A549 (cell line): ENCODE measurements at regions not wholly inside any gene's neighbourhood (a gene's known extent, or its start where the extent isn't known, plus 50 kb on each side); places are given as distances from the start of the nearest gene placed in this dataset.

Experiments
- CTCF ChIP-seq: fragments of >200 bp; sonication (Bioruptor Twin); formaldehyde crosslinking; IDR thresholded peaks from 3 replicates; pipeline ENCODE4 v1.5.1; 2016
- EP300 ChIP-seq, 2 experiments: fragments of >200 bp; sonication (Bioruptor Twin); formaldehyde crosslinking; IDR thresholded peaks; 2 replicates in 1 of 2; 3 replicates in 1 of 2; pipeline ENCODE4 v1.6.1; 2016 to 2017
- ESRRA ChIP-seq: fragments of 150-350 bp; IDR thresholded peaks from 2 replicates; pipeline ENCODE4 v1.6.1; 2014; ENCODE audit warnings: mild to moderate bottlenecking, low read length, borderline replicate concordance
- FOSL2 ChIP-seq, 2 experiments: fragments of 450-650 bp in 1 of 2; fragments of >200 bp in 1 of 2; sonication (Bioruptor Twin) in 1 of 2; formaldehyde crosslinking; IDR thresholded peaks; 2 replicates each; pipeline versions ENCODE4 v1.5.0 to v1.6.1; 2016 to 2020; ENCODE audit warnings: mild to moderate bottlenecking in 1 of 2, moderate library complexity in 1 of 2
- MAFK ChIP-seq: fragments of 450-650 bp; IDR thresholded peaks from 2 replicates; pipeline ENCODE4 v1.6.1; 2014; ENCODE audit not compliant: partially characterized antibody
- POLR2A ChIP-seq: IDR thresholded peaks from 2 replicates; pipeline ENCODE4 v1.6.1; 2012; ENCODE audit warnings: mild to moderate bottlenecking, low read length
- RAD21 ChIP-seq, 2 experiments: fragments of >200 bp in 1 of 2; sonication (Bioruptor Twin) in 1 of 2; formaldehyde crosslinking in 1 of 2; IDR thresholded peaks in 1 of 2; conservative IDR thresholded peaks in 1 of 2; 2 replicates in 1 of 2; 3 replicates in 1 of 2; pipeline ENCODE4 v1.6.1; 2012 to 2018; ENCODE audit warnings: inconsistent platforms in 1 of 2
- REST ChIP-seq: fragments of 200-600 bp; sonication (generic); IDR thresholded peaks from 2 replicates; pipeline ENCODE4 v1.6.1; 2016; ENCODE audit warnings: antibody characterized with exemption, mild to moderate bottlenecking, moderate library complexity
- RNF2 ChIP-seq: fragments of 200-600 bp; sonication (generic); IDR thresholded peaks from 2 replicates; pipeline ENCODE4 v1.6.1; 2016; ENCODE audit warnings: low read depth, mild to moderate bottlenecking, antibody characterized with exemption, moderate library complexity, borderline replicate concordance
- SMC3 ChIP-seq: fragments of >200 bp; sonication (Bioruptor Twin); formaldehyde crosslinking; IDR thresholded peaks from 3 replicates; pipeline ENCODE4 v1.6.1; 2018; ENCODE audit warnings: inconsistent platforms
- ZNF302 ChIP-seq: fragments of 250-450 bp; sonication (Bioruptor Pico); IDR thresholded peaks from 2 replicates; pipeline ENCODE4 v1.9.0; 2021; ENCODE audit warnings: inconsistent platforms, mild to moderate bottlenecking, moderate library complexity

GRCh38 chr2:43169987-43170386, 56.4 kb downstream of the ZFP36L2 start:
- TF ChIP-seq POLR2A (no peak), RNF2 (no peak), ESRRA (no peak), REST (no peak), MAFK (no peak), EP300 (IDR thresholded peaks at IDR 0.05) (no peak), SMC3 (peak; percentile 46; the same call in 2 of the 3 replicates), ZNF302 (no peak), CTCF (peak; percentile 65), FOSL2 (IDR thresholded peaks at IDR 0.05) (no peak), FOSL2 (CRISPR knock-in tag; IDR thresholded peaks at IDR 0.05) (no peak), RAD21 (conservative IDR thresholded peaks at IDR 0.05 in 1 of 2, IDR thresholded peaks at IDR 0.05 in 1 of 2) (peak; percentile 51 to 66; a peak in 4 of 5 replicates)
